Parathyroid adenoma (tissue), 2 donors: ENCODE measurements at regions not wholly inside any gene's neighbourhood (a gene's known extent, or its start where the extent isn't known, plus 50 kb on each side); places are given as distances from the start of the nearest gene placed in this dataset.

Experiments
- H2AFZ ChIP-seq: fragments of 300-600 bp; sonication (generic); one replicate; pipeline ENCODE4 v1.7.0; 2017; ENCODE audit warnings: antibody characterized with exemption, mild to moderate bottlenecking
- H3K27ac ChIP-seq: fragments of 300-600 bp; sonication (generic); one replicate; pipeline ENCODE4 v1.7.0; 2017
- H3K27me3 ChIP-seq: fragments of 300-600 bp; sonication (generic); one replicate; pipeline ENCODE4 v1.7.0; 2017; ENCODE audit warnings: low read length; ENCODE audit not compliant: control insufficient read depth, insufficient read depth
- H3K36me3 ChIP-seq: fragments of 300-600 bp; sonication (generic); one replicate; pipeline ENCODE4 v1.7.0; 2017; ENCODE audit warnings: low read length; ENCODE audit not compliant: control insufficient read depth, insufficient read depth
- H3K4me1 ChIP-seq: fragments of 300-600 bp; sonication (generic); one replicate; pipeline ENCODE4 v1.7.0; 2017; ENCODE audit warnings: control low read depth
- H3K4me2 ChIP-seq: fragments of 300-600 bp; sonication (generic); one replicate; pipeline ENCODE4 v1.7.0; 2017; ENCODE audit warnings: low read length
- H3K4me3 ChIP-seq: fragments of 300-600 bp; sonication (generic); one replicate; pipeline ENCODE4 v1.7.0; 2017; ENCODE audit warnings: low read depth, low read length
- H3K79me2 ChIP-seq: fragments of 300-600 bp; sonication (generic); one replicate; pipeline ENCODE4 v1.7.0; 2017; ENCODE audit warnings: control low read depth
- H3K9ac ChIP-seq: fragments of 300-600 bp; sonication (generic); one replicate; pipeline ENCODE4 v1.7.0; 2017; ENCODE audit warnings: mild to moderate bottlenecking
- H3K9me3 ChIP-seq: fragments of 300-600 bp; sonication (generic); one replicate; pipeline ENCODE4 v1.7.0; 2017; ENCODE audit warnings: low read length; ENCODE audit not compliant: control insufficient read depth
- CTCF ChIP-seq: fragments of 300-600 bp; sonication (generic); IDR thresholded peaks from one replicate; pipeline ENCODE4 v1.7.0; 2017; ENCODE audit warnings: antibody characterized with exemption, mild to moderate bottlenecking
- donor health status: primary hyperparathyroidism.

GRCh38 chr18:2111456-2111855 lies 459.8 kb downstream of the METTL4 start:
- no peaks in the 10 kb centered on the region for H3K9me3 ChIP-seq
- no peaks in the 10 kb centered on the region for H3K79me2 ChIP-seq
- H3K9ac ChIP-seq, result no peak overlapping the region
- no peaks in the 10 kb centered on the region for H3K4me1 ChIP-seq
- H3K27ac ChIP-seq, result no peak overlapping the region
- no peaks in the 10 kb centered on the region for H3K36me3 ChIP-seq
- H3K4me3 ChIP-seq, result no peak overlapping the region
- H3K4me2 ChIP-seq, result no peak overlapping the region
- no peak overlapping the region for H2AFZ ChIP-seq
- no peaks in the 10 kb centered on the region for H3K27me3 ChIP-seq
- TF ChIP-seq CTCF, result no peak

GRCh38 chr18:2112435-2113045 lies 458.8 kb downstream of the METTL4 start:
- no peak overlapping the region for H3K4me3 ChIP-seq
- H3K4me2 ChIP-seq, result no peak overlapping the region
- H3K9ac ChIP-seq, result no peak overlapping the region
- no peaks in the 10 kb centered on the region for H3K27me3 ChIP-seq
- H2AFZ ChIP-seq, result no peak overlapping the region
- H3K79me2 ChIP-seq, result no peaks in the 10 kb centered on the region
- no peaks in the 10 kb centered on the region for H3K9me3 ChIP-seq
- H3K4me1 ChIP-seq, result no peaks in the 10 kb centered on the region
- TF ChIP-seq CTCF, result no peak
- H3K36me3 ChIP-seq, result no peaks in the 10 kb centered on the region
- no peak overlapping the region for H3K27ac ChIP-seq

GRCh38 chr18:2114289-2114688 lies 457.0 kb downstream of the METTL4 start:
- Histone ChIP-seq H3K4me1 (no peaks in the 10 kb centered on the region), H3K9ac (no peak overlapping the region), H2AFZ (no peak overlapping the region), H3K4me2 (no peak overlapping the region), H3K27ac (no peak overlapping the region), H3K9me3 (no peaks in the 10 kb centered on the region), H3K79me2 (no peaks in the 10 kb centered on the region), H3K27me3 (no peaks in the 10 kb centered on the region), H3K4me3 (no peak overlapping the region), H3K36me3 (no peaks in the 10 kb centered on the region)
- no peak for TF ChIP-seq CTCF

- H2AFZ ChIP-seq, result no peak overlapping the region
- H3K27me3 ChIP-seq, result no peaks in the 10 kb centered on the region
- no peak overlapping the region for H3K9ac ChIP-seq
- no peak overlapping the region for H3K27ac ChIP-seq
- no peaks in the 10 kb centered on the region for H3K9me3 ChIP-seq
- H3K4me1 ChIP-seq, result no peaks in the 10 kb centered on the region
- no peak overlapping the region for H3K4me3 ChIP-seq
- no peak overlapping the region for H3K4me2 ChIP-seq
- no peak for TF ChIP-seq CTCF
- H3K79me2 ChIP-seq, result no peaks in the 10 kb centered on the region
- no peaks in the 10 kb centered on the region for H3K36me3 ChIP-seq
Observed at GRCh38 chr18:2114765-2115164, 456.5 kb downstream of the METTL4 start.

GRCh38 chr18:2121224-2121623 lies 450.1 kb downstream of the METTL4 start:
- TF ChIP-seq CTCF, result no peak
- H3K27ac ChIP-seq, result no peak overlapping the region

More at GRCh38 chr18:2121224-2121623, 450.1 kb downstream of the METTL4 start:
- no peaks in the 10 kb centered on the region for H3K4me1 ChIP-seq
- H2AFZ ChIP-seq, result no peak overlapping the region
- no peak overlapping the region for H3K9ac ChIP-seq
- no peaks in the 10 kb centered on the region for H3K27me3 ChIP-seq
- H3K36me3 ChIP-seq, result no peaks in the 10 kb centered on the region
- H3K9me3 ChIP-seq, result no peaks in the 10 kb centered on the region
- H3K4me2 ChIP-seq, result no peak overlapping the region
- H3K4me3 ChIP-seq, result no peak overlapping the region
- no peaks in the 10 kb centered on the region for H3K79me2 ChIP-seq
